GM21528 (cell line): ENCODE measurements at regions not wholly inside any gene's neighbourhood (a gene's known extent, or its start where the extent isn't known, plus 50 kb on each side); places are given as distances from the start of the nearest gene placed in this dataset.
"Not testable (repeated sequence)": the region's sequence is repeated elsewhere in the genome, so short reads cannot be mapped to it uniquely, and the experiment has no call there.

Source experiments
- ATAC-seq: cut with Tn5 transposase; IDR thresholded peaks from one replicate; pipeline ENCODE4 v1.9.1; 2021; ENCODE audit warnings: mild to moderate bottlenecking, moderate library complexity; ENCODE audit not compliant: unreplicated experiment, low FRiP score

GRCh38 chr1:212155219-212155618 is 119.7 kb downstream of the DTL start:
- ATAC-seq, result no peak

DNA sequence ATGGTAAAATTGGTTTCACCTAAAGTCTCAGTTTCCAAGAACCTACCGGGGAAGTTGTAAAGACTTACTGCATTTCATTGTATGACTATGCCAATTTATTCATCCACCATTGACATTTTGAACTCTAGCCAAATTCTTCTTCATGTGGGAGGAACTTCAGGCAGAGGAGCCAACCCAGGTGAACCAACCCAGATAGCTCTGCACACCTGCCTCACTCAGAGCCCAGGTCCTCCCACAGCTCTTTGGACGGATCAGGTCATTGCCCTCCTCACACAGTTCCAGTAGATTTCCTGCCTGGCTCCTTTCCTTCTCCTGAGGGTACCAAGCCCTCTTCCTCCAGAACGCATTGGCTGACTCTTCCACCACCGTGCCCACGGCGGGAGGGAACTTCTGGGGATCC is 121.7 kb downstream of the DTL start:
- ATAC-seq, result no peak

DNA sequence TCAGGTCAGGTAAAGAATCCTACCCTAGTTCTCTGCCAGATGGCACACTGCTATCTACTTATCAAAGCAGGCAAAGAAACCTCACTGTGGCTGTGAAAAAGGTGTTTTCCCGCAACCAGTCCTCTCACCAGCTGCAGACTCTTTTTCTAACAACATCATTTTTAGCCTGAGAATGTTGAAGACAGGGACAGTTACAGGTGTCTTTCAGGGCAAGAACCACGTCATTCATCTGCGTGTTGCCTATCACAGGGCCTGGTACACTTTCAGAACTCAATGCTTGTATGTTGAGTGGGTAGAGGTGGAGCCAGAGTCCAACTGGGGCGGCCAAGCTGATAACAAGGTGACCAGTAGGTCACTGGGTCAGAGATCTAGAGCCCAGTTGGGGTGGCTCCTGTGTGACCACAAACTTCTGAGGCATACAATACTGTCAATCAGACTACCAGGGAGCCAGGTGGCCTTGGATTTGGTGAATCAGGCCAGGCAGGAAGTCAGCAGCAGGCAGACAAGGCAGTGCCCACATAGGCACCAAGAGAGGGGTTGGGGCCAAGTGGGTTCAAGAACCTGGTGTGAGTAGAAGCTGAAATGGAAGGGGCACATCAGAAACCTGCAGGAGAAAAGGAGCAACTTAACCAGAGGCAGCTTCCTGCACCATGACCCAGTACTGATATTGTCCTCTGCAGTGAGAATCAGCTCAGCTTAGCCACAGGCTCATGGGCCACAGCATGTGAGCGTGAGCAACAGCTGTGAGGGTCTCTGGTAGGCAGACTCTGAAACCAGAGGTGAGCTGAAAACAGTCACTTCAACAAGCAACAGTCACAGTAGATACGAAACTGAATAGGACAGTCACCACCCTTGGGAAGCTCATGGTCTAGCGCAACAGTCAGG is 123.6 kb downstream of the DTL start:
- ATAC-seq, result no peak

GRCh38 chr1:212161231-212161781 is 123.9 kb upstream of the PPP2R5A start:
- no peak for ATAC-seq

GRCh38 chr1:212162635-212163034 is 122.6 kb upstream of the PPP2R5A start:
- no peak for ATAC-seq

- ATAC-seq, result no peak
Observed at GRCh38 chr1:212164095-212164872, 120.9 kb upstream of the PPP2R5A start.

- no peak for ATAC-seq
Observed at GRCh38 chr1:212166244-212166643, 119.0 kb upstream of the PPP2R5A start.

DNA sequence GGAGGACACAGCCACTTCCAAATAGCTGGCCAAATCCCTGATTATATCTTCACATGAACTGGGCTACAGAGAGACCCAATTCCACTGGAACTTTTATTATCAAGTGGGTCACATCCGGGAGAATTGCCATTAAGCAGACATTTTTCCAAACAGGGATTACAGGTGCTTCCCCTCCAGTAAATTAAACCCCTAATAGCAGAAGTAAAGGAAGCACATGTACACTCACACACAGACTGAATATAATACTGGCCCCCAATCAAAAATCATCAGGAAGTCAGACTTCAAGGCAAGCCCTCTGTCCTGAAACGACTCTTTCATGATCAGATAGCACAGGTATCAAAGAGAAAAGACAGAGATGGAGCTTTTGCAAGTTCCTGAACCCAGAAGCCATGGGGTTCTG is 118.6 kb upstream of the PPP2R5A start:
- ATAC-seq, result no peak

- no peak for ATAC-seq
Observed at GRCh38 chr1:212167098-212167497, 118.1 kb upstream of the PPP2R5A start.

GRCh38 chr1:212173567-212173966 is 111.6 kb upstream of the PPP2R5A start:
- no peak for ATAC-seq

DNA sequence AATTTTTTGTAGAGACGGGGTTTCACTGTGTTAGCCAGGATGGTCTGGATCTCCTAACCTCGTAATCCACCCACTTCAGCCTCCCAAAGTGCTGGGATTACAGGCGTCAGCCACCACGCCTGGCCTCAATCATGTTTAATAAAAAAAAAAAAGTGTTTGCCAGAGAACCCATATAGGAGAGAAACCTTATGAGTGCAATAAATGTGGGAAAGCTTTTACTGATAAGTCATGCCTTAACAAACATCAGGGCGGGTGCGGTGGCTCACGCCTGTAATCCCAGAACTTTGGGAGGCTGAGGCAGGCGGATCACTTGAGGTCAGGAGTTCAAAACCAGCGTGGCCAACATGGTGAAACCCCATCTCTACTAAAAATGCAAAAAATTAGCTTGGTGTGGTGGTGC is 110.9 kb upstream of the PPP2R5A start:
- not testable (repeated sequence) for ATAC-seq

- ATAC-seq, result no peak
Observed at GRCh38 chr1:212177542-212177941, 107.7 kb upstream of the PPP2R5A start.

GRCh38 chr1:212178851-212179250 is 106.4 kb upstream of the PPP2R5A start:
- no peak for ATAC-seq

- no peak for ATAC-seq
Observed at GRCh38 chr1:212179394-212180076, 105.7 kb upstream of the PPP2R5A start.

GRCh38 chr1:212181015-212181882 is 104.0 kb upstream of the PPP2R5A start:
- no peak for ATAC-seq

DNA sequence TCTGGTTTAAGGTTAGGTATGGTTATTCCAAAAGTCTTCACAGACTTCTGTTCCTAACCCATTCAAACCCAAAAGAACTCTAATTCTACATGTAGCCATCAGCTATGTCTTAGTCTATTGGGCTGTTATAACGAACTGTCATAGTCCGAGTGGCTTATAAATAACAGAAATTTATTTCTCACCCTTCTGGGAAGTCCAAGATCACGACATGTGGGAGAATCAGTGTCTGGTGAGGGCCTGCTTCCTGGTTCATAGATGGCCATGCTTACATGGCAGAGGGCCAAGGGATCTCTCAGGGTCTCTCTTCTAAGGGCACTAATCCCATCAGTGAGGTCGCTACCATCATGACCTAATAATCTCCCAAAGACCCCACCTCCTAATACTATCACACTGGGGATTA is 103.0 kb upstream of the PPP2R5A start:
- ATAC-seq, result no peak

- ATAC-seq, result no peak
Observed at GRCh38 chr1:212182579-212182978, 102.6 kb upstream of the PPP2R5A start.

- ATAC-seq, result peak; percentile 100
Observed at GRCh38 chr1:212186427-212187207, 98.6 kb upstream of the PPP2R5A start.
